ENCODE measurements at regions not wholly inside any gene's neighbourhood (a gene's known extent, or its start where the extent isn't known, plus 50 kb on each side); places are given as distances from the start of the nearest gene placed in this dataset.

DNA sequence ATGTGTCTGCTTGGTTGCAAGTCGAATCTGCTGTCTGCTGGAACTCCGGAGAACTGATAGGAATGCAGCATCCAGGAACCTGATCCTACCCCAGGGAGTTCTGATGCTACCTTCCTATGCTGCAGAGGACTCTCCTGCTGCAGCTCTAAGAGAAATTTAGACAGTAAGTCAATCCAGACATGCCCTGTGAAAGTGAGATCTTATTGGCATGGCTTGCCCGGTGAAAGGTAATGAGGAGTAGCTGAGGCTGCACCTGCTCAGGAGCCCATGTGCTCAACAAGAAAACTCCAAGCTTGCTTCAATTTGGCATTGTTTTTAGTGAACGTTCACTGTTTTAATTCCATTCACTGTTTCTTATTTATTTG, 217.3 kb upstream of the SERP2 start:
- no peak for FAIRE-seq

DNA sequence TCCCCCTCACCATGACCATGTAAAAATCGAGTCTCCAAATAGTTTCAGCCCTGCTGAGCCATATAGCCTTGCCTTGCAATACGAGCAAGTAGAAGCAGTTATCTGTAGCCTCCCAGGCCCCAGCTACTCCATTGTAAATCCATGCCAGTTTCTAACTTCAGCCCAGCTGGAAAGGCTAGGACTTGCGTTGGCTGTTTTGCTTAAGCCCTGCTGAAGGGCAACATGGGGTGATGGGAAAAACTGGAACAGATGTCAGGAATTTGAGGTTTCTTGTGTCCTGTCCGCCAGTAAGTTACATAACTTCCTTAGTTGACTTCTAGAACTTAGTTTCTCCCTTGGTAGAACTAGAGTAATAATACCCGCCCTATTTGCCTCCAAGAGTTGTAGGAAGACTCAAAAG, 216.0 kb upstream of the SERP2 start:
- FAIRE-seq = no peak

DNA sequence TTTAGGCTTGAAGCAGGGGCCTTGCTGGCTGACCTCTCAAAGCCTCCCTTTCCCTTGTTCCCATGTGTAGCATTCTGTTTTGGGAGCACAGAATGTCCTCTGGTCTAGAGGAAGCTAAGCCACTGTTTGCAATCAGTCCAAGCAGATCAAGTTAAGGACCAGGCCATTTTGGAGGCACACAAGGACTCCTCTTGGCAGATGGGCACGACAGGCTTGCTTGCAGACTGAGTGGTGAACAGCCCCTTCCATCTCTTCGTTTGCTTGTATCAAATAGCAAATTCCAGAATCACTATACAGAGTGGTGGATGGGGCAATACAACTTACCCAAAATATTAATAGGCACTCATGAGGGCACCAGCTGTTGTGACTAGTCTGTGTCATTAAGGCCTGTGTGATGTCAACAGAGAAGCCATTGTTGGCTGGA, 215.5 kb upstream of the SERP2 start:
- FAIRE-seq = no peak

DNA sequence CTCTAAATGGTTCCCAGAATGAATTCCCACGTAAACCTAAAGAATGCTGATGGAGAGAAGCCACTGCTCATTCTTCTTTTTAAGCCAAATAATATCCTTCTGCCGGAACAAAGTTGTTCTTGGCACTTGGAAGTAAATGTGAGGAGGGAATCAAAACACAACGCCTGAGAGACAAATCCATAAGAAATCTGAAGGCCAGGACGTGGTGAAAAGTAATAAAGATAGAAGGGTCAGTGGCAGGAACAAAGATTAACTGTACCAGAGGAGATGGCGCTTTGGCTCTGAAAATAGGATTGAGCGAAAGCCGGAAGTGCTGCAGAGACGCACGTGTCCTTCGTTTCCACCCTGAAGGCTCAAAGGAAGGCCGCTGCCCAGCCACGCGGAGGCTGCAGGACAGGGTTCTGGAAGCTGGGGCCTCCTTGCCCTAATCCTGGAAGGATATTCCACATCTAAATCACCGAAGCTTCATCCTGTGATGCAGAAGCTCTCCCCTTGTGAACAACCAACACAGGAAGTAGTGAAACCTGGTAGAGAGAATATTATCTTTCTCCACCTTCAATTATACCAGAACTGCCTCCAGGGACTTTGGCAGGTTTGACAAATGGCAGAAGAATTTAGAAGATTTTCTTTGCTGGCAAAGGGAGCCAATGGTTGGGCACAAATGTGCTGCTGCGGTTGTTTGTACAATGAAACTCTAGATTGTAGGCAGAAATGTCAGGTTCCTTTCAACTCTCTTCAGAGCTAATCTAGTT, 214.6 kb upstream of the SERP2 start:
- no peak for FAIRE-seq

DNA sequence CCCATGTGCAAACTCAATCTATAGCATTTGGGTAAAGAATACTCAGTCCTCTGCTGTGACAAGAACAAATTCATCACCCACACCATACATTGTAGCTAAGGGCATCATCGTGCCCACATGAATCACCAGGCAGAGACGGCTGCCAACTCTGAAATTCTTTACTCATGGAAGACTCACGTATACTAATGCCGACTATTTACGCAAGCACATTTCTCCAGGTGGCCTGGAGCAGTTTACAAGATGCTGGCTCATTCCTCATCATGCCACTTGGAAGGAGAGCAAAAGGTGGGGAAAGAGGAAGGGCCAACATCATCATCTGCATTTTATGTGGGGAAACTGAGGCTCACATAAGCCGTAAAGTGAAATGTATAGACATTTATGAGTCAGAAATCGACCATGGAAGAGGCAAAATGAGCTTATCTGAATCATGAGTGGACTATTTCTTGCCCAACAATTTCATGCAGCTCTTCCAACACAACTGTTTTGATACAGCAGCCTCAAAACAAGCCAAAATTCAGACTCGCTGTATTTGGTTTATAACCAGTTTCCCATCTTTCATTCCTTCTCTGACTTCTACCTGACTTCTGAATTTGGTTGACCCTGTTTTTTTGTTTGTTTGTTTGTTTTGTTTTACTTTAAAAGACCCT, 213.9 kb upstream of the SERP2 start:
- FAIRE-seq = no peak

DNA sequence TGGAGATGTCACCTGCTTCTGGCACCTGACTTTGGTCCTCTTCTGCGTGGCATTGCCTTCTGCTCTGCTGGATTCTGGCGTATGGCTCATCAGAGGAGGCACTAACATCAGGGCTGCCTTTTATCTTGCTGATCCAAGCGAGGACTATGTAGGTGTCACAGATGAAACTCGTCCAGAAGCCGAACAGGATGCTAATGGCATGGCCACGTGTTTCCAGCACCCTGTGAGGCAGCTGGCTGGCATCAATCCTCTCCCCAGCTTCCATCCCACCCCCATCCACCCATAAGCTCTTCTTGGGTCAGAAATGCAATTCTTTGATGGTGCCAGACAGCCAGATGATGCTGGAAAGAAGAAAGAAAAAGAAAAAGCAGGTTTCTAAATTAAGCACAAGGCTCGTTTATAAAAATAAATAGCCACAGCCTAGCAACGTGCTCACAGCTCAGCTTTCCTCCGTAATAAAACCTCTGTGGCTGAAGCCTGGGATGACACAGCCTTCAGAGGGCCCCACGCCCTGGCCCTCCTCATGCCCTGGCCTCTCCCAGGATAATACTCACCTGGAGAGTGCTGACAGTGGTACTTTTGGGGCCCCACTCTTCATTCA, 212.9 kb upstream of the SERP2 start:
- no peak for FAIRE-seq

DNA sequence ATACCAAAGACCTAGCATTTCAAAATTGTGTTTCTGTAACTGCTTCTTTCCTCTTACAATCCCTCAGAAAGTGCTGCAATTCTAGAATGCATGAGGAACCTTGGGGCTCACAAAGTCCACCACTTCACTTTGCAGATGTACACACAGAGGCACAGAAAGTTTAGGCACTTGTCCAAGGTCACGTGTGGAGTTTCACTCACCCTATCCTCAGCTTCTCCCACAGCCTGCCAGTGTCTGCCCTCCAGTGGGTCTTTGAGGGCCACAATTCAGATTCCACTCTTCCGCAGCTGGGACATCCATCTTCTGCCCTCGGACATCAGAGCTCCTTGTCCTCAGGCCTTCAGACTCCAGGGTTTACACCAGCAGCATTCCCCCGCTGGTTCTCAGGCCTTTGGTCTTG, 210.5 kb upstream of the SERP2 start:
- FAIRE-seq = no peak

DNA sequence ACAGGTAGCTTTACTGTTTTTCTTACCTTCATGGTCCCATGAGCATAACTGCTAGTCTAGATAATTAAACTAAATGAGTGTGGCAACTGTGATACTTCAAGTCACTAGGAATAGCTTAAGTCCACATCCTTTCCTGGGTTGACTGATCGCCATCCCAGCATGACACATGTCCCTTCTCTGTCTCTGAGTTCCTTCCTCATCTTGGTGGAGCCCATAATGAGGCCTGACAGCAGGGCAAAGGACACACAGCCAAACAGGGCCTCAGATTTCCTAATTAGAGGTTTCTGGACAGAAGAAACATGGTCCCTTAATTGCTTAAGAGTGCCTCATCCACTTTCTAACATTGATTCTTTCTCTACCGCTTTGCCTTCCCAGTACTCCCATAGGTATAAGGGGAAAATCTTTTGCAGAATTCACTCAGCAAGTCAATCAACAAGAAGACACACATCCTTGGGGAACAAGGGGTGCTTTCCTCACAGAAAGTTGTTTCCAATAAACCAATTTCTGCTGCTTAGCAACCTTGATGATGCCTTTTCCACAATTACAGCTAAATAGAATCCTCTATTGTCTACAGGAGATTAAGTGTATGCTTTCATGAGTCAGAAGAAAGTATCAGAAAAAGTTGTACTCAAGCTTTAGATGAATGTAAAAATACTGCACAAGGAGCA, 208.3 kb upstream of the SERP2 start:
- no peak for FAIRE-seq

DNA sequence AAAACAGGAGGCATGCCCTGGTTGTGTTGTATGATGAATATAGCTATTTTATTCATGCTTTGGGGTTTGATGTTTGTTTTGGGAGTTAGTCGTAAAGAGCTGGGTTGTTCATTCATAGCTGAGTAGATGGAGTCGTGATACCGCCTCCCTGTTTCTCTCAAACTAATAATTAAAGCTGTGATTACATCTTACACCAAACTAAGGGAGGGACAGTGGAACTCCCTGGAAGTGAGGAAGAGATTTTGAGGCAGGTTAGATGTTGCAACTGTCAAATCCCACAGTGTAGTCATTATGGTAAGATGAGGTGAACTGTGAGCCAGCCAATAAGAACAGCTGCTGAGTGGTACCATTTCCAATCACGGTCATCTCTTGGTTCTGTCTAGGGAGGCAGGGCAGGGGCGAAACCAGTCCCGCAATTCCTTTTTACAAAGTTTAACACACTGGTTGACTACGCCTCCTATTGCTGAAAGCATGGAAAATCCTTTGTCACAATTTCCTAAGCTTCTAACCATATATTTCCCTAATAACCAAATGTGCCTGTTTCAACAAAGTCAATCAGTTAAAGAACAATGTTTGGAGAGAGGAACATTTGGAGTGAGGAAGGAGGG, 207.6 kb upstream of the SERP2 start:
- FAIRE-seq = no peak

DNA sequence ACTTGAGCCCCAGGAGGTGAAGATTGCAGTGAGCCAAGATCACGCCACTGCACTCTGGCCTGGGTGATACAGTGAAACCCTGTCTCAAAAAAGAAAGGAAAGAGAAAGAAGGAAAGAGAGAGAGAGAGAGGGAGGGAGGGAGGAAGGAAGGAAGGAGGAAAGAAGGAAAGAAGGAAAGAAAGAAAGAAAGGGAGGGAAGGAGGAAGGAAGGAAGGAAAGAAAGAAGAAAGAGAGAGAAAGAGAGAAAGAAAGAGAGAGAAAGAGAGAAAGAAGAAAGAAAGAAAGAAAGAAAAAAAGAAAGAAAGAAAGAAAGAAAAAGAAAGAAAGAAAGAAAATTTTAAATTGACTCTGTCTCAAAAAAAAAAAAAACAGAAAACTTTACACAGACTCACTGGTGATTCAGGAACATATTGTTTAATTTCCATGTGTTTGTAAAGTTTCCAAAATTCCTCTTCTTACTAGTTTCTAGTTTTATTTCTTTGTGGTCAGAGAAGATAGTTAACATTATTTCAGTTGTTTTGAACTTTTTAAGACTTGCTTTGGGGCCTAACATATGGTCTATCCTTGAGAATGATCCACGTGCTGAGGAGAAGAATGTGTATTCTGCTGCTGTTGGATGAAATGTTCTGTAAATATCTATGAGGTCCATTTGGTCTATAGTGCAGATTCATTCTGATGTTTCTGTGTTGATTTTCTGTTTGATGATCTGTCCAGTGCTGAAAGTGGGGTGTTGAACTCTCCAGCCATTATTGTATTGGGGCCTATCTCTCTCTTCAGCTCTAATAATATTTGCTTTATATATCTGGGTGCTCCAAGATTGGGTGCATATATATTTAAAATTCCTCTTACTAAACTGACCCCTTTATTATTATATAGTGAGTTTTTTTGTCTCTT, 204.4 kb upstream of the SERP2 start:
- peak; percentile 99 for FAIRE-seq

DNA sequence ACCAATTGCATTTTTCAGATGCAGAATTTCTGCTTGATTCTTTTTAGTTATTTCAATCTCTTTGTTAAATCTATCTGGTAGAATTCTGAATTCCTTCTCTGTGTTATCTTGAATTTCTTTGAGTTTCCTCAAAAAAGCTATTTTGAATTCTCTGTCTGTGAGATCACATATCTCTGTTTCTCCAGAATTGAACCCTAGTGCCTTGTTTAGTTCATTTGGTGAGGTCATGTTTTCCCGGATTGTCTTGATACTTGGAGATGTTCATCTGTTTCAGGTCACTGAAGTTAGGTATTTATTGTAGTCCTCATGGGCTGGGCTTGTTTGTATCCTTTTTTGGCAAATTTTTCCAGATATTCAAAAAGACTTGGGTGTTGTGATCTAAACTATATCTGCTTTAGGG, 202.9 kb upstream of the SERP2 start:
- no peak for FAIRE-seq

DNA sequence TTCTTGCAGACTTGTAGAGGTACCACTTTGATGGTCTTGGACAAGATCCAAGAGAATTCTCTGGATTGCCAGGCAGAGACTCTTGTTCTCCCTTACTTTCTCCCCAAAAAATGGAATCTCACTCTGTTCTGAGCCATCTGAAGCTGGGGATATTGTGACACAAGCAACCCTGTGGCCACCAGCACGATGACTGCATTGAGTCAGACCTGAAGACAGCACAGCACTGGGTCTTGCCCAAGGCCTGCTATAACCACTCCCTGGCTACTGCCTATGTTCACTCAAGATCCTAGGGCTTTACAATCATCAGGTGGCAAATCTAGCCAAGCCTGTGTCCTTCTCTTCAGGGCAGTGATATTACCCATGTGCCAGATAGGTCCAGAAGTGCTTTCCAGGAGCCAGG, 202.5 kb upstream of the SERP2 start:
- no peak for FAIRE-seq

DNA sequence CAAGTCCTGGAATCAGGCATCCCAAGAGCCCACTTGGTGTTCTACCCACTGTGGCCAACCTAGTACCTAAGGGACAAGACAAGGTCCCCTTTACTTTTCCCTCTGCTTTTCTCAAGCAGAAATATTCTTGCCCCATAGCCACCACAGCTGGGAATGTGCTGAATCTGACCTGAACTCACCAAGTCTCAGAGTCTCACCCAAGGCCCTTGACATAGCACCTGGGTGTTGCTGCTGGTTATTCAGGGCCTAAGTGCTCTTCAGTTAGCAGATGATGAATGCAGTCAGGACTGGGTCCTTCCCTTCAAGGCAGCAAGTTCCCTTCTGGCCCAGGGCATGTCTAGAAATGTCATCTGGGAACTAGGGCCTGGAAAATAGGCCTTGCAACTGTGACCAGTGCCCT, 201.8 kb upstream of the SERP2 start:
- FAIRE-seq = no peak

DNA sequence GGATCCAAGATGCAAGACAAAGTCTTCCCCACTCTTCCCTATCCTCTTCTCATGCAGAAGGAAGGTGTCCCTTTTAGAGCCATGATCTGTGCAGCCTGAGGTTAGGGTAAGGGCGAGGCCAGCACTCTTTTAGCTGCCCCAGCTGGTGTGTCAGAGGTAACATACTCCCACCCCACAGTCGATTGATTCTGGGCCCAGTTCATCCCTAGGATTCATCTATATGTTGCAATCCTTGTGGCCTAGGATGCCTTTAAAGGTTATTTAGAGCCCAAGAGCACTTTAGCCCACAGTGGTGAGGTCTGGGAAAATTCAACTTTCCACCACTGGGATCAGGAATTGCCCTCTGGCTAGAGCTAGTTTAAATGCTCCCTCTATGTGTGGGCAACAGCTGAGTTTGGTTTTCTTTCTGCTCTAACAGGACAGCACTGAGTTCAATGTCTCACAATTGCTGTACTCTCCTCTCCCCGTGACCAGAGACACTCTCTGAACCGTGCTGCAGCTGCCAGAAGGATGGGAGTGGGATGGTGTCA, 201.3 kb upstream of the SERP2 start:
- no peak for FAIRE-seq

DNA sequence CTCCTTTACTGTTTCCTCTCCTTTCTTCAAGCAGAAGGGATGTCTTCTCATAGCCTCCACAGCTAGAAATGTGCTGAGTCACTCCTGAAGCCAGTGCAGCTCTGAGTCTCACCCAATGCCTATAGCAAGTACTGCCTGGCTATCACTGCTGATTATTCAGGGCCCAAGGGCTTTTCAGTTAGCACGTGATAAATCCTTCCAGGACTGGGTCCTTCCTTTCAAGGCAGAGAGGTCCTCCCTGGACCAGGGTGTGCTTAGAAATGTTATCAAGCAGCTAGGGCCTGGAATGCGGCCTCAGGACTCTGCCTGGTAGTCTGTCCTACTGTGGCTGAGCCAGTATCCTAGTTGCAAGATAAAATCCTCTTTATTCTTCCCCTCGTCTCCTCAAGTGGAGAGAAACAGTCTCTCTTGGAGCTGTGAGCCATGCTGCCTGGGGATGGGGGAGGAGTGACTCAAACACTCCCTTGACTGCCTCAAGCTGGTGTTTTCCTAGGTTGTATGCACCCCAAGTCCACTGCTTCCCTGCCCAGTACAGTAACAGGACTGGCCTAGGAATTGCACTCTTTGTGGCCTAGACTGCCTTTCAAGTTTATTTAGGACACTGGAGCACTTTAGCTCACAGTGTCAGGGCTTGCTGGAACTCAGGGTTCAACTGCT, 198.7 kb upstream of the SERP2 start:
- FAIRE-seq = no peak

DNA sequence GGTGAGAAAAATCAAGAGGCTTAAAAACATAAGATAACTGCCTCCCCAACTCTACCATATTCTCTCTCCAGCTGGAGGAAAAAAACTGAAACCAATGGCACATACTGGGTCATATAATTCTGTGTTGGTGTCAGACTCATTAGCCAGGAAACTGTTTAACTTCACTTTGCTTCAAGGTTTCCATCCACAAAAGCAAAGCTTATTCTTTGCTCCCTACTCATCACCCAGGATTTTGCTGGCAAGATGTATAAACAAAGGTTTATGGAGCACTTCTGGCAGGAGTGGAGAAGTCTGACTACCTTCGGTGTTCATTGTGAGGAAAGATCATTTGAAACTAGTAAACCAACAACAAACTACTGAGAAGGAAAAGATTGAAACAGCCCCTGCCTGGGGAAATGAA, 197.5 kb upstream of the SERP2 start:
- no peak for FAIRE-seq

DNA sequence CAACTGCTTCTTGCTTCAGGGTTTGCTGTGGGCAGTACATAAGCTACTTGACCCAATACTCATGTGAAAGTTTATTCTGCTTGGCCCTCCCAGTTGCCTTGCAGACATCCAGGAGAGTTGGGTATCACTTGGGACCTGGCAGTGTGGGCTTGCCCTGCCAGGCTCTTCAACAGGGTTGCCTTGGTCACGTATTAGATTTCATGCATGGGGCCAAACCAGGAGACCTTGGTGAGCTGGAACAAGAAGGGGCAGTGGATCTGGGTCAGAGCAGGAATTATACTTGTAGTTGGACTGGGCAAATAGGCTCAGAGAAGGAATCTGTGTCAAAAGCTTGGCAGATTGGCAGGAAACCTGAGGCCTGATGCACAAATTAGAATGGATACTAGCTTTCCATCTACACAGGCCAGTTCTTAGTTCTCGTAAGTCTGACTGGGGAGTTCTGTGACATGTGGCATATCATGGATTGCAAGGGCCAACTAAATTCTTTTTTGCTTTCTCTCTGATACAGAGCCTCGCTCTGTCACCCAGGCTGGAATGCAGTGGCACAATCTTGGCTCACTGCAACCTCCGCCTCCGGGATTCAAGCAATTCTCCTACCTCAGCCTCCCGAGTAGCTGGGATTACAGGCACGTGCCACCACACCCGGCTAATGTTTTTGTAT, 192.6 kb upstream of the SERP2 start:
- no peak for FAIRE-seq

DNA sequence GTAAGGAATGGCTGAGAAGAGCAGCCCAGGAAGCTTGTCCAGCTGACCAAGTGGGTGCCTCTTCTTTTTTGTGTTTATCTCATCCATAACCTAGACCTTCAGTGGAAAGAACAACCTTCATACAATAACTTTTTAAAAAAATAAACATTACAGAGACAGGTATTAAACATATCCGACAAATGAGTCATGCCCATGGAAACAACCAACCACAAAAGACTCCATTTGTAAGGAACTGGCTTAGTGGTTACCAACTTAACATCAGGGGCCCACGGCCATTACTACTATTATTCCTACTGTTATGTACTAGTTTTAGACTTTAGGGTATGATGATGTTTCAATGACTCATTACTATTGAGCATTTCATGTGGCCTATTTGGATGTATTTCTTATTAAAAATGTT, 191.7 kb upstream of the SERP2 start:
- no peak for FAIRE-seq

DNA sequence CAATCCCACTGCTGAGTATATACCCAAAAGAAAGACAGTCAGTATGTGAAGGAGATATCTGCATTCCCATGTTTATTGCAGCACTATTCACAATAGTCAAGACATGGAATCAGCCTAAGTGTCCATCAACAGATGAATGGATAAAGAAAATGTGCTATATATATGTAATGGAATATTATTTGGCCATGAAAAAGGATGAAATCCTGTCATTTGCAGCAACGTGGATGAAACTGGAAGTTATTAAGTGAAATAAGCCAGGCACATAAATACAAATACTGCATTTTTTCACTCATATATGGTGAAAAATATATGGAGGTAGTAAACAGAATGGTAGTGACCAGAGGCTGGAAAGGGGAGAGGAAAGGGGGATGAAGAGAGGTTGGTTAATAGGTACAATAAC, 188.9 kb upstream of the SERP2 start:
- FAIRE-seq = no peak

DNA sequence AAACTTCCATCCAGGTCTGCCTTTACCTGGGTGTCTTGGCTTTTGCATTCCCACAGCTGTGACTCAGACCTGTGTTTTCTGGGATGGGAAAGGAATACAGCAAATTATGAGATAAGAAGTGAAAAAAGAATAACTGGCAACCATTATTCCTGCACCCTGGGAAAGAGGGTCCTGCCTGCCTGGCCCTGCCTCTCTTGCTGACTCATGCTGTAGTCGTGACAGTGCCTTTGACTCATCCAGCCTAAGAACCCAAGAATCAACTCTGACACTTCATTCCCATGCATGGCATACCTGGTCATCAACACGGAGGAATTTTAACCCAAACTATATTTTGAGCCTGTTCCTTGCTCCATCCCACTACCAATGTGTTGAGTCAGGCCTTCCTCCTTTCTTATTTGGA, 185.4 kb upstream of the SERP2 start:
- FAIRE-seq = no peak

DNA sequence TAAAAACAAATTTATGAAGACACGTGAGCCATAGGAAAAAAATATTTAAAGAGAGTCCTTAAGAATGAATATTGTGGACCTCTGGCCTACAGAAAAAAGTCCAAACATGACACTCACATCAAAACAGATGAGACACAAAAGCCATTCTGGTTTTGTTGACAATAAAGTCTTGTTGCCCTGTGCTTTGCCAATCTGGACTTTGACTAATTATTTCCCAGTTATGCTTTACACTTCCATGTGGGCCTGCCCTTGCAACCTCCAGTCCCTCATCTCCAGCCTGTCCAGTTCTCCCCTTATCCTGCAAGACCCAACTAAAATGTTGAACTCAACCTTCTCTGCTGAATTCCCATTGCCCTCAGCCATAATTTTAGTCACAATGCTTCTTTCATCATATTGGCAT, 184.5 kb upstream of the SERP2 start:
- FAIRE-seq = no peak
